ENCODE measurements at regions not wholly inside any gene's neighbourhood (a gene's known extent, or its start where the extent isn't known, plus 50 kb on each side); places are given as distances from the start of the nearest gene placed in this dataset.
A peak's percentile ranks its signal among the peaks of the same experiment; 100 is the strongest.

- no peak for DNase-seq
- ATAC-seq, result no peak
Measured at GRCh38 chr15:70341566-70341965, 243.8 kb upstream of the TLE3 start.

GRCh38 chr15:70340494-70340870 is 242.8 kb upstream of the TLE3 start:
- ATAC-seq, result no peak
- intact Hi-C loops (cut with DNase I), result no loop called here
- DNase-seq, result no peak

More at GRCh38 chr15:70341566-70341965, 243.8 kb upstream of the TLE3 start:
- intact Hi-C loops (cut with DNase I), result no loop called here

GRCh38 chr15:70339571-70340493 is 242.1 kb upstream of the TLE3 start:
- DNase-seq (peak; percentile 45), ATAC-seq (peak; percentile 53 to 82)
- intact Hi-C loops (cut with DNase I), result no loop called here

- no peak for ATAC-seq
- intact Hi-C loops (cut with DNase I), result no loop called here
- DNase-seq, result no peak
Measured at GRCh38 chr15:70337277-70338186, 239.8 kb upstream of the TLE3 start.

- intact Hi-C loops (cut with DNase I), result no loop called here
- ATAC-seq (no peak), DNase-seq (no peak)
Measured at GRCh38 chr15:70336425-70337009, 238.8 kb upstream of the TLE3 start.

- no peak for ATAC-seq
- intact Hi-C loops (cut with DNase I), result no loop called here
Measured at GRCh38 chr15:70334286-70334685, 236.6 kb upstream of the TLE3 start.

GRCh38 chr15:70329179-70329578 is 231.5 kb upstream of the TLE3 start:
- ATAC-seq, result peak; percentile 12 to 24
- intact Hi-C loops (cut with DNase I), result no loop called here

More at GRCh38 chr15:70334286-70334685, 236.6 kb upstream of the TLE3 start:
- DNase-seq, result no peak

GRCh38 chr15:70328679-70329115 is 231.0 kb upstream of the TLE3 start:
- intact Hi-C loops (cut with DNase I), result no loop called here
- DNase-seq, result no peak
- ATAC-seq, result no peak

More at GRCh38 chr15:70329179-70329578, 231.5 kb upstream of the TLE3 start:
- no peak for DNase-seq

GRCh38 chr15:70327856-70328678 is 230.3 kb upstream of the TLE3 start:
- DNase-seq (peak; percentile 53), ATAC-seq (peak; percentile 81 to 84)
- intact Hi-C loops (cut with DNase I), result no loop called here

GRCh38 chr15:70327328-70327855 is 229.7 kb upstream of the TLE3 start:
- no peak for DNase-seq
- ATAC-seq, result no peak
- intact Hi-C loops (cut with DNase I), result no loop called here

GRCh38 chr15:70324001-70324974 is 226.6 kb upstream of the TLE3 start:
- no peak for ATAC-seq
- intact Hi-C loops (cut with DNase I), result no loop called here

GRCh38 chr15:70323111-70323851 is 225.6 kb upstream of the TLE3 start:
- peak; percentile 51 for DNase-seq

More at GRCh38 chr15:70324001-70324974, 226.6 kb upstream of the TLE3 start:
- no peak for DNase-seq

GRCh38 chr15:70322051-70322668 is 224.4 kb upstream of the TLE3 start:
- no peak for ATAC-seq
- DNase-seq, result no peak
- intact Hi-C loops (cut with DNase I), result no loop called here

More at GRCh38 chr15:70323111-70323851, 225.6 kb upstream of the TLE3 start:
- intact Hi-C loops (cut with DNase I), result no loop called here
- ATAC-seq, result peak; percentile 60 to 83

GRCh38 chr15:70321172-70321819 is 223.6 kb upstream of the TLE3 start:
- intact Hi-C loops (cut with DNase I), result no loop called here
- no peak for DNase-seq
- no peak for ATAC-seq

GRCh38 chr15:70320482-70320881 is 222.8 kb upstream of the TLE3 start:
- intact Hi-C loops (cut with DNase I), result no loop called here
- ATAC-seq, result no peak

GRCh38 chr15:70320077-70320476 is 222.4 kb upstream of the TLE3 start:
- ATAC-seq, result no peak
- intact Hi-C loops (cut with DNase I), result no loop called here

More at GRCh38 chr15:70320482-70320881, 222.8 kb upstream of the TLE3 start:
- DNase-seq, result no peak

More at GRCh38 chr15:70320077-70320476, 222.4 kb upstream of the TLE3 start:
- no peak for DNase-seq

All from left cardiac atrium (tissue), 4 donors.